ENCODE measurements at regions not wholly inside any gene's neighbourhood (a gene's known extent, or its start where the extent isn't known, plus 50 kb on each side); places are given as distances from the start of the nearest gene placed in this dataset.

GRCh38 chr11:115630214-115630613 lies 126.0 kb upstream of the CADM1 start:
- Histone ChIP-seq H3K36me3 (no peaks in the 10 kb centered on the region), H3K4me3 (no peak overlapping the region), H3K27ac (no peak overlapping the region), H3K27me3 (replicated peaks; ENCODE audit: insufficient read depth) (no peaks in the 10 kb centered on the region), H3K9me3 (no peaks in the 10 kb centered on the region), H3K4me1 (replicated peaks) (no peaks in the 10 kb centered on the region)
- TF ChIP-seq, protein P1, sequence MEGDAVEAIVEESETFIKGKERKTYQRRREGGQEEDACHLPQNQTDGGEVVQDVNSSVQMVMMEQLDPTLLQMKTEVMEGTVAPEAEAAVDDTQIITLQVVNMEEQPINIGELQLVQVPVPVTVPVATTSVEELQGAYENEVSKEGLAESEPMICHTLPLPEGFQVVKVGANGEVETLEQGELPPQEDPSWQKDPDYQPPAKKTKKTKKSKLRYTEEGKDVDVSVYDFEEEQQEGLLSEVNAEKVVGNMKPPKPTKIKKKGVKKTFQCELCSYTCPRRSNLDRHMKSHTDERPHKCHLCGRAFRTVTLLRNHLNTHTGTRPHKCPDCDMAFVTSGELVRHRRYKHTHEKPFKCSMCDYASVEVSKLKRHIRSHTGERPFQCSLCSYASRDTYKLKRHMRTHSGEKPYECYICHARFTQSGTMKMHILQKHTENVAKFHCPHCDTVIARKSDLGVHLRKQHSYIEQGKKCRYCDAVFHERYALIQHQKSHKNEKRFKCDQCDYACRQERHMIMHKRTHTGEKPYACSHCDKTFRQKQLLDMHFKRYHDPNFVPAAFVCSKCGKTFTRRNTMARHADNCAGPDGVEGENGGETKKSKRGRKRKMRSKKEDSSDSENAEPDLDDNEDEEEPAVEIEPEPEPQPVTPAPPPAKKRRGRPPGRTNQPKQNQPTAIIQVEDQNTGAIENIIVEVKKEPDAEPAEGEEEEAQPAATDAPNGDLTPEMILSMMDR (IDR thresholded peaks at IDR 0.05) = no peak
- TF ChIP-seq POLR2A (IDR thresholded peaks at IDR 0.05) = no peak
- intact Hi-C loops (cut with DNase I) = no loop called here
- 51% methylated on average over 8 of the region's 8 CpGs for WGBS
- DNase-seq (ENCODE audit: low spot score) = no peak

GRCh38 chr11:115629456-115630015 lies 125.3 kb upstream of the CADM1 start:
- H3K4me3 ChIP-seq = no peak overlapping the region
- no peaks in the 10 kb centered on the region for H3K4me1 ChIP-seq (replicated peaks)
- DNase-seq (ENCODE audit: low spot score) = no peak
- H3K27me3 ChIP-seq (replicated peaks; ENCODE audit: insufficient read depth) = no peaks in the 10 kb centered on the region
- H3K36me3 ChIP-seq = no peaks in the 10 kb centered on the region
- WGBS = 90% methylated on average over 5 of the region's 5 CpGs
- H3K9me3 ChIP-seq = no peaks in the 10 kb centered on the region
- no peak overlapping the region for H3K27ac ChIP-seq
- intact Hi-C loops (cut with DNase I) = no loop called here
- TF ChIP-seq, protein P1 (IDR thresholded peaks at IDR 0.05) = no peak
- TF ChIP-seq POLR2A (IDR thresholded peaks at IDR 0.05) = no peak

DNA sequence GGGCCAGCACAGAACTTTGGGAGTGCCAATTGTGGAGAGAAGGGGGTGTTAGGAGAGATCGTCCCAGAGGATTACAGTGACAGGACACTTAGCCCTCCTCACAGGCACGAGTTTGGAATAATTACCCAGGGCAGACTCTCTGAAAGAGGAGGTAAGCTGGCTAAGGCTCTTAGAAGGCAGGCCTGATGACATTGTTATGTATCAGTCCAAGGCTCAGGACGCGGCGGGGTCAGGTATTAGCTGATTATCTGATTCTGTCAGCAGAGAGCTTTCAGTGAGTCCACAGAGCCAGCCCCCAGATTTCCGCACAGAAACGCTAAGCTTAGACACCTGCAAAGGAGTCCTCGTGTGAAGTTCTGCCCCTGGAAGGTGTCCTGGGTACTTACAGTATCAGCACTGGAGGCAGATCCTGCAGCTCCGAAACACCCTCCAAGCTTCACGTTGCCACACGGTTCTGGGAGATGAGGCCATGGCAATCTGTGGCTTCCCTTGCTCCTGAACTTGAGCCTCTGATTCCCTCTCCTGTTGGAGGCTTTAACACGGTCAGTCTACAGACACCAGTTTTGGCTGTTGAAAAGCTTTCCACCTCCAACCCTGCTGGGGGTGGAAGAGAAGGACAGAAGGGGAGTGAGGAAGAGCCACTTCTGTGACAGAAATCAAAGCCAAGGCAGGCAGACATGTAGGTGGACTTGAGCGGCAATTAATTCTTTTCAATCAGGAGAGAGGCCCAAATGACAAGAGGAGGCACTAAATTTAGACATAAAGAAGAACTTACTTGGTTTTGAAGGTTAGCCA lies 123.6 kb upstream of the CADM1 start:
- no peak overlapping the region for H3K4me3 ChIP-seq
- DNase-seq (ENCODE audit: low spot score) = no peak
- WGBS = 85% methylated on average over 13 of the region's 13 CpGs
- no peaks in the 10 kb centered on the region for H3K36me3 ChIP-seq
- no peaks in the 10 kb centered on the region for H3K27me3 ChIP-seq (replicated peaks; ENCODE audit: insufficient read depth)
- TF ChIP-seq, protein P1 (IDR thresholded peaks at IDR 0.05) = no peak
- TF ChIP-seq POLR2AphosphoS5 (IDR thresholded peaks at IDR 0.05) = no peak
- TF ChIP-seq POLR2A (IDR thresholded peaks at IDR 0.05) = no peak
- H3K4me1 ChIP-seq (replicated peaks) = no peaks in the 10 kb centered on the region
- H3K9me3 ChIP-seq = no peaks in the 10 kb centered on the region
- intact Hi-C loops (cut with DNase I) = no loop called here
- no peak overlapping the region for H3K27ac ChIP-seq

GRCh38 chr11:115627071-115627470 lies 122.9 kb upstream of the CADM1 start:
- intact Hi-C loops (cut with DNase I) = no loop called here
- whole genome bisulfite sequencing = 98% methylated on average over 3 of the region's 3 CpGs
- no peaks in the 10 kb centered on the region for H3K27me3 ChIP-seq (replicated peaks; ENCODE audit: insufficient read depth)
- no peak for DNase-seq (ENCODE audit: low spot score)
- H3K36me3 ChIP-seq = no peaks in the 10 kb centered on the region
- no peaks in the 10 kb centered on the region for H3K4me1 ChIP-seq (replicated peaks)
- H3K4me3 ChIP-seq = no peak overlapping the region
- H3K27ac ChIP-seq = no peak overlapping the region
- TF ChIP-seq, protein P1 (IDR thresholded peaks at IDR 0.05) = no peak
- TF ChIP-seq POLR2A (IDR thresholded peaks at IDR 0.05) (no peak), POLR2AphosphoS5 (IDR thresholded peaks at IDR 0.05) (no peak)
- H3K9me3 ChIP-seq = no peaks in the 10 kb centered on the region

DNA sequence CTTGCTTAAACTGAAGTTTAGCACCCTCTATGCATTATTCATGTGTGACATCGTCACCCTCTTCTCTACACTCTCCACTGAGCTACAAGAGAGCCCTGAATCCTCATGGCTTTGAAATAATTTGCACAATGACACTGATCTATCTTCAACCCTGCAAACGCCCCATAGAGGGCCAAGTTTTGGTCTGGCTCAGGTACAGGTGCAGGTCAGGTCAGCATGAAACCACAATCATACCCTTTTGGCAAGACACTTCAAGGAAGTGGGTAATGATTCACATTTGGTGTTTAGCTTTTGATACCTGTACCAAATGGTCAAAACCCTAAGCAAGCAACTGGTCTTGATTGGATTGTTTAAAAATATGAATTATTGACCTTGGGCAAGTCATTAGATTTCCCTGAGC lies 122.2 kb upstream of the CADM1 start:
- H3K27ac ChIP-seq = no peak overlapping the region
- no peaks in the 10 kb centered on the region for H3K36me3 ChIP-seq
- no peak overlapping the region for H3K4me3 ChIP-seq
- DNase-seq (ENCODE audit: low spot score) = no peak
- WGBS = 86% methylated on average over 2 of the region's 2 CpGs
- intact Hi-C loops (cut with DNase I) = no loop called here
- no peaks in the 10 kb centered on the region for H3K27me3 ChIP-seq (replicated peaks; ENCODE audit: insufficient read depth)
- TF ChIP-seq POLR2AphosphoS5 (IDR thresholded peaks at IDR 0.05) (no peak), POLR2A (IDR thresholded peaks at IDR 0.05) (no peak)
- TF ChIP-seq, protein P1 (IDR thresholded peaks at IDR 0.05) = no peak
- no peaks in the 10 kb centered on the region for H3K9me3 ChIP-seq
- H3K4me1 ChIP-seq (replicated peaks) = no peaks in the 10 kb centered on the region

Data from prostate gland (tissue), 2 donors.